Right lobe of liver (tissue), 6 donors: ENCODE measurements at regions not wholly inside any gene's neighbourhood (a gene's known extent, or its start where the extent isn't known, plus 50 kb on each side); places are given as distances from the start of the nearest gene placed in this dataset.
"Not testable (repeated sequence)": the region's sequence is repeated elsewhere in the genome, so short reads cannot be mapped to it uniquely, and the experiment has no call there.

Experiments
- ATAC-seq, 4 donors: fragments of 200-7000 bp; cut with Tn5 transposase; one replicate each; pipeline ENCODE4 v1.9.1; 2020; ENCODE audit warnings: mild to moderate bottlenecking in 4 of 4, moderate library complexity in 4 of 4
- DNase-seq, 3 donors: peaks; one replicate each; pipeline ENCODE4 v3.0.0-alpha.2; 2020
- H3K27ac ChIP-seq, 3 donors: fragments of 200-600 bp; one replicate each; pipeline ENCODE4 v1.8.0; 2022
- H3K27me3 ChIP-seq, 2 donors: fragments of 200-600 bp; one replicate each; pipeline ENCODE4 v1.8.0; 2022
- H3K36me3 ChIP-seq, 4 donors: fragments of 200-600 bp; sonication (generic) in 1 of 4; one replicate each; pipeline versions ENCODE4 v1.5.1 to v1.8.0; 2017 to 2022; ENCODE audit warnings: control low read depth in 1 of 4
- H3K4me1 ChIP-seq, 4 donors: fragments of 200-600 bp; sonication (generic) in 1 of 4; one replicate each; pipeline versions ENCODE4 v1.5.1 to v1.8.0; 2017 to 2022; ENCODE audit warnings: control low read depth in 1 of 4
- H3K4me3 ChIP-seq, 3 donors: fragments of 200-600 bp; one replicate each; pipeline ENCODE4 v1.8.0; 2022
- H3K9me3 ChIP-seq, 4 donors: fragments of 200-600 bp; sonication (generic) in 1 of 4; one replicate each; pipeline versions ENCODE4 v1.5.1 to v1.8.0; 2017 to 2022; ENCODE audit warnings: control low read depth in 1 of 4
- CTCF ChIP-seq, 4 donors: fragments of 200-600 bp in 3 of 4; fragments of 450-650 bp in 1 of 4; IDR thresholded peaks; one replicate each; pipeline versions ENCODE4 v1.5.1 to v1.8.0; 2016 to 2022; ENCODE audit warnings: antibody characterized with exemption in 4 of 4, mild to moderate bottlenecking in 2 of 4
- POLR2A ChIP-seq: fragments of 450-650 bp; IDR thresholded peaks from one replicate; pipeline ENCODE4 v1.6.1; 2017; ENCODE audit warnings: antibody characterized with exemption, mild to moderate bottlenecking
- WGBS: methylation state at CpG from one replicate; pipeline ENCODE4 v1.1.6; 2018; ENCODE audit warnings: low coverage, low lambda C conversion rate; ENCODE audit not compliant: insufficient coverage; ENCODE audit errors: missing lambda C conversion rate; 5-methylcytosine and 5-hydroxymethylcytosine counted together
- intact Hi-C, 2 donors: fragments of 100-400 bp; cut with DNase I; formaldehyde crosslinking; loops; one replicate each; pipeline versions ENCODE4 v1.11.2 to v1.14.1; 2022
- donor health status: DM: no; HTN: yes; CAD: no.
- donor health status: DM: no; HTN: no; CAD: no.
- donor health status: DM: no; HTN: no; CAD: no.
- donor health status: DM: no; HTN: yes; CAD: no.
- donor health status: DM: no; HTN: yes; CAD: no.

- Histone ChIP-seq H3K27me3 (no peaks in the 10 kb centered on the region), H3K27ac (no peak overlapping the region), H3K9me3 (no peaks in the 10 kb centered on the region), H3K4me3 (no peak overlapping the region), H3K4me1 (no peaks in the 10 kb centered on the region), H3K36me3 (no peaks in the 10 kb centered on the region)
- TF ChIP-seq POLR2A: no peak
- TF ChIP-seq CTCF (IDR thresholded peaks at IDR 0.05): no peak
- DNase-seq (no peak), ATAC-seq (no peak)
- intact Hi-C loops: no loop called here
Observed at GRCh38 chr7:16939161-16939560, 57.4 kb upstream of the AGR3 start.

- TF ChIP-seq POLR2A: no peak
- no peak for TF ChIP-seq CTCF (IDR thresholded peaks at IDR 0.05)
- intact Hi-C loops: no loop called here
- no peak overlapping the region for H3K4me3 ChIP-seq
- H3K9me3 ChIP-seq: no peaks in the 10 kb centered on the region
- no peak for ATAC-seq
- no peaks in the 10 kb centered on the region for H3K4me1 ChIP-seq
- no peaks in the 10 kb centered on the region for H3K36me3 ChIP-seq
- no peaks in the 10 kb centered on the region for H3K27me3 ChIP-seq
- no peak overlapping the region for H3K27ac ChIP-seq
- no peak for DNase-seq
Observed at GRCh38 chr7:16940776-16941175, 59.0 kb upstream of the AGR3 start.

- no peaks in the 10 kb centered on the region for H3K9me3 ChIP-seq
- ATAC-seq (no peak), DNase-seq (no peak)
- H3K27ac ChIP-seq: no peak overlapping the region
- intact Hi-C loops: no loop called here
- WGBS: no CpG with 5 or more reads among the region's 21 CpGs
- no peaks in the 10 kb centered on the region for H3K4me1 ChIP-seq
- TF ChIP-seq POLR2A: no peak
- no peak for TF ChIP-seq CTCF (IDR thresholded peaks at IDR 0.05)
- no peak overlapping the region for H3K4me3 ChIP-seq
- no peaks in the 10 kb centered on the region for H3K27me3 ChIP-seq
- no peaks in the 10 kb centered on the region for H3K36me3 ChIP-seq
Observed at GRCh38 chr7:16942929-16943509, 61.2 kb upstream of the AGR3 start.

GRCh38 chr7:16944936-16945335, 63.2 kb upstream of the AGR3 start:
- no peaks in the 10 kb centered on the region for H3K27me3 ChIP-seq
- H3K9me3 ChIP-seq: no peaks in the 10 kb centered on the region
- H3K27ac ChIP-seq: no peak overlapping the region
- WGBS: 63% methylated on average over 1 of the region's 1 CpG
- DNase-seq (no peak), ATAC-seq (no peak)
- intact Hi-C loops: no loop called here
- no peak for TF ChIP-seq CTCF (IDR thresholded peaks at IDR 0.05)
- no peak for TF ChIP-seq POLR2A
- H3K36me3 ChIP-seq: no peaks in the 10 kb centered on the region
- no peak overlapping the region for H3K4me3 ChIP-seq
- no peaks in the 10 kb centered on the region for H3K4me1 ChIP-seq

GRCh38 chr7:16945372-16945771, 63.6 kb upstream of the AGR3 start:
- Histone ChIP-seq H3K4me3 (no peak overlapping the region), H3K27ac (no peak overlapping the region), H3K27me3 (no peaks in the 10 kb centered on the region), H3K9me3 (no peaks in the 10 kb centered on the region), H3K4me1 (no peaks in the 10 kb centered on the region), H3K36me3 (no peaks in the 10 kb centered on the region)
- no peak for ATAC-seq
- WGBS: 89% methylated on average over 5 of the region's 5 CpGs
- DNase-seq: no peak
- intact Hi-C loops: no loop called here
- TF ChIP-seq CTCF (IDR thresholded peaks at IDR 0.05) (no peak), POLR2A (no peak)

GRCh38 chr7:16948110-16948509, 66.3 kb upstream of the AGR3 start:
- H3K9me3 ChIP-seq, H3K27ac ChIP-seq, DNase-seq, intact Hi-C loops, H3K27me3 ChIP-seq, ATAC-seq, H3K4me1 ChIP-seq, H3K4me3 ChIP-seq, H3K36me3 ChIP-seq: not testable (repeated sequence)
- 70% methylated on average over 3 of the region's 4 CpGs for WGBS
